H1 (cell line): ENCODE measurements at regions not wholly inside any gene's neighbourhood (a gene's known extent, or its start where the extent isn't known, plus 50 kb on each side); places are given as distances from the start of the nearest gene placed in this dataset.

Source experiments
- CBX8 ChIP-seq: fragments of 300-800, 300-1000 bp; sonication (generic); IDR thresholded peaks from 2 replicates; pipeline ENCODE4 v1.7.1; 2016; ENCODE audit warnings: low read depth, low read length, borderline replicate concordance
- CREB1 ChIP-seq: IDR thresholded peaks from 2 replicates; pipeline ENCODE4 v1.6.1; 2012; ENCODE audit warnings: inconsistent platforms
- EP300 ChIP-seq, 2 experiments: IDR thresholded peaks; 1 replicate in 1 of 2; 2 replicates in 1 of 2; pipeline ENCODE4 v1.6.1; 2011 to 2012; ENCODE audit warnings: low read depth in 2 of 2, low read length in 2 of 2, mild to moderate bottlenecking in 2 of 2, borderline replicate concordance in 1 of 2, inconsistent platforms in 1 of 2, moderate library complexity in 1 of 2
- JUN ChIP-seq: IDR thresholded peaks from 2 replicates; pipeline ENCODE4 v1.6.1; 2011; ENCODE audit warnings: low read depth, mild to moderate bottlenecking, improper control_type of control experiment, low read length
- SAP30 ChIP-seq: fragments of 300-600 bp; sonication (generic); IDR thresholded peaks from 2 replicates; pipeline ENCODE4 v1.7.1; 2012; ENCODE audit warnings: low read length, moderate library complexity, mild to moderate bottlenecking, inconsistent platforms; ENCODE audit not compliant: insufficient read depth, insufficient replicate concordance
- TBP ChIP-seq: IDR thresholded peaks from 2 replicates; pipeline ENCODE4 v1.6.1; 2011; ENCODE audit warnings: low read depth, low read length, improper control_type of control experiment
- TCF12 ChIP-seq: IDR thresholded peaks from 2 replicates; pipeline ENCODE4 v1.6.1; 2011; ENCODE audit warnings: low read depth, mild to moderate bottlenecking, low read length
- TF ChIP-seq, protein P1 (sequence below): IDR thresholded peaks from 2 replicates; pipeline ENCODE4 v1.6.1; 2012; ENCODE audit warnings: inconsistent platforms

- TF ChIP-seq, protein P1, sequence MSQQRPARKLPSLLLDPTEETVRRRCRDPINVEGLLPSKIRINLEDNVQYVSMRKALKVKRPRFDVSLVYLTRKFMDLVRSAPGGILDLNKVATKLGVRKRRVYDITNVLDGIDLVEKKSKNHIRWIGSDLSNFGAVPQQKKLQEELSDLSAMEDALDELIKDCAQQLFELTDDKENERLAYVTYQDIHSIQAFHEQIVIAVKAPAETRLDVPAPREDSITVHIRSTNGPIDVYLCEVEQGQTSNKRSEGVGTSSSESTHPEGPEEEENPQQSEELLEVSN = no peak
- TF ChIP-seq TCF12 (no peak), CBX8 (no peak), EP300 (IDR thresholded peaks at IDR 0.05; ENCODE audit: borderline replicate concordance in 1 of 2, low read depth in 2 of 2, low read length in 2 of 2) (no peak), TBP (no peak), CREB1 (no peak), JUN (no peak), SAP30 (no peak)
Measured at GRCh38 chr6:1052262-1052661, 259.6 kb upstream of the FOXQ1 start (continued).
